Progenitor cell of endocrine pancreas (in vitro differentiated cells): ENCODE measurements at regions not wholly inside any gene's neighbourhood (a gene's known extent, or its start where the extent isn't known, plus 50 kb on each side); places are given as distances from the start of the nearest gene placed in this dataset.

ENCODE experiments used
- DNase-seq: peaks from one replicate; pipeline ENCODE4 v3.0.0; 2021; ENCODE audit warnings: low spot score; ENCODE audit not compliant: unreplicated experiment
- H3K27ac Mint-ChIP-seq: 2 replicates; pipeline ENCODE4 v1.8.0; 2021; ENCODE audit warnings: mild to moderate bottlenecking, moderate library complexity, mixed read lengths
- H3K27me3 Mint-ChIP-seq: 2 replicates; pipeline ENCODE4 v1.8.0; 2021; ENCODE audit warnings: mixed read lengths
- H3K36me3 Mint-ChIP-seq: 2 replicates; pipeline ENCODE4 v1.8.0; 2022; ENCODE audit warnings: mixed read lengths; ENCODE audit not compliant: insufficient read depth
- H3K4me1 Mint-ChIP-seq: 2 replicates; pipeline ENCODE4 v1.8.0; 2021; ENCODE audit warnings: low read depth, mixed read lengths
- H3K4me3 Mint-ChIP-seq: 2 replicates; pipeline ENCODE4 v1.8.0; 2021; ENCODE audit warnings: low read depth, mild to moderate bottlenecking, moderate library complexity, mixed read lengths
- H3K9me3 Mint-ChIP-seq: 2 replicates; pipeline ENCODE4 v1.8.0; 2021; ENCODE audit warnings: low read depth, mixed read lengths
- TF ChIP-seq, protein P1 (sequence below): fragments of 200-600 bp; sonication (generic); IDR thresholded peaks from one replicate; pipeline ENCODE4 v1.5.0; 2021; ENCODE audit warnings: antibody characterized with exemption, mild to moderate bottlenecking; ENCODE audit not compliant: unreplicated experiment

GRCh38 chr20:57995381-57995977 lies 233.0 kb downstream of the ANKRD60 start:
- TF ChIP-seq, protein P1, sequence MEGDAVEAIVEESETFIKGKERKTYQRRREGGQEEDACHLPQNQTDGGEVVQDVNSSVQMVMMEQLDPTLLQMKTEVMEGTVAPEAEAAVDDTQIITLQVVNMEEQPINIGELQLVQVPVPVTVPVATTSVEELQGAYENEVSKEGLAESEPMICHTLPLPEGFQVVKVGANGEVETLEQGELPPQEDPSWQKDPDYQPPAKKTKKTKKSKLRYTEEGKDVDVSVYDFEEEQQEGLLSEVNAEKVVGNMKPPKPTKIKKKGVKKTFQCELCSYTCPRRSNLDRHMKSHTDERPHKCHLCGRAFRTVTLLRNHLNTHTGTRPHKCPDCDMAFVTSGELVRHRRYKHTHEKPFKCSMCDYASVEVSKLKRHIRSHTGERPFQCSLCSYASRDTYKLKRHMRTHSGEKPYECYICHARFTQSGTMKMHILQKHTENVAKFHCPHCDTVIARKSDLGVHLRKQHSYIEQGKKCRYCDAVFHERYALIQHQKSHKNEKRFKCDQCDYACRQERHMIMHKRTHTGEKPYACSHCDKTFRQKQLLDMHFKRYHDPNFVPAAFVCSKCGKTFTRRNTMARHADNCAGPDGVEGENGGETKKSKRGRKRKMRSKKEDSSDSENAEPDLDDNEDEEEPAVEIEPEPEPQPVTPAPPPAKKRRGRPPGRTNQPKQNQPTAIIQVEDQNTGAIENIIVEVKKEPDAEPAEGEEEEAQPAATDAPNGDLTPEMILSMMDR: no peak
- DNase-seq: no peak
- Mint-ChIP-seq H3K9me3 (no peaks in the 10 kb centered on the region), H3K36me3 (no peaks in the 10 kb centered on the region), H3K4me1 (peaks cover 3% of the 10 kb centered on the region), H3K4me3 (no peak overlapping the region), H3K27me3 (peaks cover 4% of the 10 kb centered on the region), H3K27ac (no peak overlapping the region)

GRCh38 chr20:57993716-57994431 lies 234.6 kb downstream of the ANKRD60 start:
- Mint-ChIP-seq H3K27me3 (peaks cover 10% of the 10 kb centered on the region), H3K4me1 (no peaks in the 10 kb centered on the region), H3K36me3 (no peaks in the 10 kb centered on the region), H3K4me3 (no peak overlapping the region), H3K9me3 (no peaks in the 10 kb centered on the region), H3K27ac (no peak overlapping the region)
- DNase-seq: no peak
- TF ChIP-seq, protein P1: no peak

DNA sequence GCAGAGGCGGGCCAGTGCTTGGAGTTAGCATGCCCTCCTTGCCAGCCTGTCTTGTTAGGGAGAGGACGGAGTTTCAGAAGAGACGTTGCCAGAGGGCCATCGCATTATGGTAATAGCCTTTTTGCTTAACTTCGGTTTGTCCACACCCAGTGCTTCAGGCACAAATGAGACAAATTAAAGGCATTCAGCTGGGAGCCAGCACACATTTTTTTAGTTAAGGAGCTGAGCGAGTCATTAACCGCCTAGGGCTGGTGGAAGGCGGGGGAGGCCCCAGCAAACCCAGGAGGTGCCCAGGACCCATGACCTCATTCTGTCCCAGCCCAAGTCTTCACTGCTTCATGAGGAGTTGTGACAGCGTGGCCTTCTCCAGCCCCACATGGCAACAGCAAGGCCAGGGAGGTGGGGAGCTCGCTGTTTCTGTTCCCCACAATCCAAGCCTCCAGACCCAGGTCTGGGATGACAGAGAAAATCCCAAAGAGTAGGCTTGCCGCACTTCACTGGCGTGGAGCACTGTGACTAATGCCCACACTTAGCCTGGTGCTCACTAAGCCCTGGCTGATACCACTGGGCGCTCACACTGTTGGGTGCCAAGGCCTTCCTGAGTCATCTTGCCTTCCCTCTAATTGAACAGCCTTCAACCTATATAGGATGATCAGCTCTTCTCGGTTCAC lies 237.1 kb downstream of the ANKRD60 start:
- no peaks in the 10 kb centered on the region for H3K9me3 Mint-ChIP-seq
- no peaks in the 10 kb centered on the region for H3K36me3 Mint-ChIP-seq
- no peaks in the 10 kb centered on the region for H3K4me1 Mint-ChIP-seq
- no peak overlapping the region for H3K4me3 Mint-ChIP-seq
- TF ChIP-seq, protein P1: no peak
- peaks cover 7% of the 10 kb centered on the region for H3K27me3 Mint-ChIP-seq
- DNase-seq: no peak
- no peak overlapping the region for H3K27ac Mint-ChIP-seq

GRCh38 chr20:57990396-57990987 lies 238.0 kb downstream of the ANKRD60 start:
- peaks cover 7% of the 10 kb centered on the region for H3K27me3 Mint-ChIP-seq
- no peak overlapping the region for H3K4me3 Mint-ChIP-seq
- no peaks in the 10 kb centered on the region for H3K9me3 Mint-ChIP-seq
- H3K27ac Mint-ChIP-seq: no peak overlapping the region
- H3K4me1 Mint-ChIP-seq: no peaks in the 10 kb centered on the region
- TF ChIP-seq, protein P1: no peak
- no peaks in the 10 kb centered on the region for H3K36me3 Mint-ChIP-seq
- DNase-seq: no peak

DNA sequence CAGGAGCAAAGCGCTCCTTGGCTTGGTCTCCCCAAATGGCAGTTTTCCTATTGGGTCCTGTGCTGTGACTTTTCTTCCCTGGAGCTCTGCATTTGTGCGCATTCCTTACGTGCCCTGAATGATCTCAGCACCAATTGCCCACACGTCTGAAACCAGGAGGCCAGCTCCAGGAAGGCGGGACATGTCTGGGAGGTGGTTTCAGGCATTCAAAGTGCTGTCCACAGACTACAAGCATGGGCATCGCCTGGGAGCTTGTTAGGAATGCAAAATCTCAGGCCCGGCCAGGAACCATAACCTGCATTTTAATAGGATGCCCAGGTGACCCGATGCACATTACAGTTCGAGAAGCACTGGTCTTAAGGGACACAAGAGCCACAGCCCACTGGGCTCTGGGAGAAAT lies 239.6 kb downstream of the ANKRD60 start:
- Mint-ChIP-seq H3K36me3 (no peaks in the 10 kb centered on the region), H3K4me1 (no peaks in the 10 kb centered on the region), H3K27ac (no peak overlapping the region), H3K9me3 (no peaks in the 10 kb centered on the region), H3K4me3 (no peak overlapping the region), H3K27me3 (peaks cover 7% of the 10 kb centered on the region)
- no peak for DNase-seq
- TF ChIP-seq, protein P1: no peak
